Smooth muscle cell (in vitro differentiated cells): ENCODE measurements at regions not wholly inside any gene's neighbourhood (a gene's known extent, or its start where the extent isn't known, plus 50 kb on each side); places are given as distances from the start of the nearest gene placed in this dataset.

ENCODE experiments used
- DNase-seq: peaks from one replicate; lab custom pipeline; 2025; ENCODE audit not compliant: unreplicated experiment; lab: John Stamatoyannopoulos, UW
- H2AFZ ChIP-seq: fragments of 200-600 bp; sonication (generic); 2 replicates; pipeline ENCODE4 v1.6.0; 2016; ENCODE audit warnings: antibody characterized with exemption, low read depth, mild to moderate bottlenecking
- H3F3A ChIP-seq: fragments of 200-600 bp; sonication (generic); 2 replicates; pipeline ENCODE4 v1.6.0; 2017; ENCODE audit warnings: antibody characterized with exemption, low read depth
- H3K27ac ChIP-seq: fragments of 200-600 bp; sonication (generic); 2 replicates; pipeline ENCODE4 v1.5.1; 2016; ENCODE audit warnings: low read depth, mild to moderate bottlenecking
- H3K27me3 ChIP-seq: fragments of 200-600 bp; sonication (generic); 2 replicates; pipeline ENCODE4 v1.6.1; 2016; ENCODE audit warnings: low read depth, mild to moderate bottlenecking
- H3K36me3 ChIP-seq: fragments of 200-600 bp; sonication (generic); 2 replicates; pipeline ENCODE4 v1.5.1; 2016; ENCODE audit warnings: low read depth
- H3K4me1 ChIP-seq: fragments of 200-600 bp; sonication (generic); 2 replicates; pipeline ENCODE4 v1.5.1; 2016; ENCODE audit warnings: low read depth
- H3K4me2 ChIP-seq: fragments of 200-600 bp; sonication (generic); 2 replicates; pipeline ENCODE4 v1.6.0; 2016; ENCODE audit warnings: mild to moderate bottlenecking
- H3K4me3 ChIP-seq: fragments of 200-600 bp; sonication (generic); 2 replicates; pipeline ENCODE4 v1.5.1; 2016; ENCODE audit warnings: mild to moderate bottlenecking
- H3K79me2 ChIP-seq: fragments of 200-600 bp; sonication (generic); 2 replicates; pipeline ENCODE4 v1.6.0; 2016; ENCODE audit warnings: low read depth, mild to moderate bottlenecking
- H3K9ac ChIP-seq: fragments of 200-600 bp; sonication (generic); 2 replicates; pipeline ENCODE4 v1.6.0; 2016; ENCODE audit warnings: low read depth
- H3K9me3 ChIP-seq: fragments of 200-600 bp; sonication (generic); replicated peaks from 2 replicates; pipeline ENCODE4 v1.5.1; 2016; ENCODE audit warnings: low read depth
- H4K20me1 ChIP-seq: fragments of 200-600 bp; sonication (generic); 2 replicates; pipeline ENCODE4 v1.6.0; 2016; ENCODE audit warnings: low read depth
- WGBS: methylation state at CpG from one replicate; pipeline ENCODE4 v1.1.7; 2016; ENCODE audit warnings: low lambda C conversion rate; 5-methylcytosine and 5-hydroxymethylcytosine counted together
- TF ChIP-seq, protein P1 (sequence below): fragments of 200-600 bp; sonication (generic); IDR thresholded peaks from 2 replicates; pipeline ENCODE4 v1.5.1; 2017; ENCODE audit warnings: borderline replicate concordance, mild to moderate bottlenecking, antibody characterized with exemption; ENCODE audit not compliant: insufficient read depth, poor library complexity, severe bottlenecking

GRCh38 chr5:77948476-77948875 is 172.3 kb upstream of the TBCA start:
- H3K9ac ChIP-seq = no peak overlapping the region
- no peak for DNase-seq
- peaks cover 14% of the 10 kb centered on the region for H3K27me3 ChIP-seq
- WGBS = 94% methylated on average over 1 of the region's 1 CpG
- no peak overlapping the region for H3K4me2 ChIP-seq
- H3K4me3 ChIP-seq = no peak overlapping the region
- no peaks in the 10 kb centered on the region for H3K9me3 ChIP-seq
- H4K20me1 ChIP-seq = no peaks in the 10 kb centered on the region
- TF ChIP-seq, protein P1, sequence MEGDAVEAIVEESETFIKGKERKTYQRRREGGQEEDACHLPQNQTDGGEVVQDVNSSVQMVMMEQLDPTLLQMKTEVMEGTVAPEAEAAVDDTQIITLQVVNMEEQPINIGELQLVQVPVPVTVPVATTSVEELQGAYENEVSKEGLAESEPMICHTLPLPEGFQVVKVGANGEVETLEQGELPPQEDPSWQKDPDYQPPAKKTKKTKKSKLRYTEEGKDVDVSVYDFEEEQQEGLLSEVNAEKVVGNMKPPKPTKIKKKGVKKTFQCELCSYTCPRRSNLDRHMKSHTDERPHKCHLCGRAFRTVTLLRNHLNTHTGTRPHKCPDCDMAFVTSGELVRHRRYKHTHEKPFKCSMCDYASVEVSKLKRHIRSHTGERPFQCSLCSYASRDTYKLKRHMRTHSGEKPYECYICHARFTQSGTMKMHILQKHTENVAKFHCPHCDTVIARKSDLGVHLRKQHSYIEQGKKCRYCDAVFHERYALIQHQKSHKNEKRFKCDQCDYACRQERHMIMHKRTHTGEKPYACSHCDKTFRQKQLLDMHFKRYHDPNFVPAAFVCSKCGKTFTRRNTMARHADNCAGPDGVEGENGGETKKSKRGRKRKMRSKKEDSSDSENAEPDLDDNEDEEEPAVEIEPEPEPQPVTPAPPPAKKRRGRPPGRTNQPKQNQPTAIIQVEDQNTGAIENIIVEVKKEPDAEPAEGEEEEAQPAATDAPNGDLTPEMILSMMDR = no peak
- H3K79me2 ChIP-seq = no peaks in the 10 kb centered on the region
- no peak overlapping the region for H2AFZ ChIP-seq
- H3K27ac ChIP-seq = no peak overlapping the region
- H3K4me1 ChIP-seq = no peaks in the 10 kb centered on the region
- H3K36me3 ChIP-seq = no peaks in the 10 kb centered on the region
- no peaks in the 10 kb centered on the region for H3F3A ChIP-seq

GRCh38 chr5:77947041-77947428 is 170.9 kb upstream of the TBCA start:
- Histone ChIP-seq H3K4me1 (no peaks in the 10 kb centered on the region), H2AFZ (no peak overlapping the region), H3K4me3 (no peak overlapping the region), H3K79me2 (no peaks in the 10 kb centered on the region), H3K27ac (no peak overlapping the region), H3K4me2 (no peak overlapping the region), H3K27me3 (peaks cover 14% of the 10 kb centered on the region), H3F3A (no peaks in the 10 kb centered on the region), H3K9me3 (no peaks in the 10 kb centered on the region), H3K36me3 (no peaks in the 10 kb centered on the region), H4K20me1 (no peaks in the 10 kb centered on the region), H3K9ac (no peak overlapping the region)
- 92% methylated on average over 7 of the region's 7 CpGs for WGBS
- TF ChIP-seq, protein P1 = no peak
- no peak for DNase-seq

- H3K36me3 ChIP-seq = no peaks in the 10 kb centered on the region
- no peak overlapping the region for H3K4me3 ChIP-seq
- 81% methylated on average over 4 of the region's 4 CpGs for WGBS
- no peak for DNase-seq
- no peaks in the 10 kb centered on the region for H3F3A ChIP-seq
- H3K4me2 ChIP-seq = no peak overlapping the region
- no peaks in the 10 kb centered on the region for H3K9me3 ChIP-seq
- H2AFZ ChIP-seq = no peak overlapping the region
- H4K20me1 ChIP-seq = no peaks in the 10 kb centered on the region
- H3K9ac ChIP-seq = no peak overlapping the region
- H3K27ac ChIP-seq = no peak overlapping the region
- TF ChIP-seq, protein P1 = no peak
- H3K4me1 ChIP-seq = no peaks in the 10 kb centered on the region
- H3K79me2 ChIP-seq = no peaks in the 10 kb centered on the region
- H3K27me3 ChIP-seq = peaks cover 14% of the 10 kb centered on the region
These were observed 170.4 kb upstream of the TBCA start for GRCh38 chr5:77946381-77947040.

DNA sequence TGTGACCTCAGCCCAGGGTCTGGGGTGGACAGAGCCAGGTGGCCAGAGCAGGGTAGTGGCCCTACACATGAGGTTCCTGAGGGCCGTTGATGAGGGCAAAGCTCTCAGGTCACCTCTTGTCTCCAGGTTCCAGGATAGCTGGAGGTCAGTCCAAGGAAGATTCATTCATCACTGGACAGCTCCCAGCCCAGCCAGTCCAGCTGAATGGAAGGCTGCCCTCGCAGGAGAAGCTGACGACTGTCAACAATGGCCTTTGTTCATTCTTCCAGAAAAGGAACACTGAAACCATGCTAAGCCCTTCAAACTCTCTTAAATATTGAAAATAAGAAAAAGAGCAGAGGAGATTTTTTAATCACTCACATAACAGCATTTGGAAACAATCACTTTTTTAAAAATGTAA is 169.7 kb upstream of the TBCA start:
- Histone ChIP-seq H4K20me1 (no peaks in the 10 kb centered on the region), H3K4me1 (no peaks in the 10 kb centered on the region), H3K4me2 (no peak overlapping the region), H3K27me3 (peaks cover 14% of the 10 kb centered on the region), H3K36me3 (no peaks in the 10 kb centered on the region), H3F3A (no peaks in the 10 kb centered on the region), H3K27ac (no peak overlapping the region), H3K4me3 (no peak overlapping the region), H2AFZ (no peak overlapping the region), H3K79me2 (no peaks in the 10 kb centered on the region), H3K9me3 (no peaks in the 10 kb centered on the region), H3K9ac (no peak overlapping the region)
- TF ChIP-seq, protein P1 = no peak
- no peak for DNase-seq
- WGBS = 77% methylated on average over 3 of the region's 3 CpGs
